ENCODE measurements at regions not wholly inside any gene's neighbourhood (a gene's known extent, or its start where the extent isn't known, plus 50 kb on each side); places are given as distances from the start of the nearest gene placed in this dataset.

- no peak for TF ChIP-seq GATA1 (IDR thresholded peaks at IDR 0.05; ENCODE audit: low read depth, low read length)
- no peak for TF ChIP-seq POLR2A (IDR thresholded peaks at IDR 0.05; ENCODE audit: low read length)
- DNase-seq: no peak
These were observed 268.3 kb upstream of the ARID1B start for GRCh38 chr6:156508923-156509322.

GRCh38 chr6:156508126-156508525, 269.1 kb upstream of the ARID1B start:
- no peak for DNase-seq
- TF ChIP-seq POLR2A (IDR thresholded peaks at IDR 0.05; ENCODE audit: low read length) (no peak), GATA1 (IDR thresholded peaks at IDR 0.05; ENCODE audit: low read depth, low read length) (no peak)

GRCh38 chr6:156507656-156508055, 269.5 kb upstream of the ARID1B start:
- TF ChIP-seq POLR2A (IDR thresholded peaks at IDR 0.05; ENCODE audit: low read length): no peak
- no peak for TF ChIP-seq GATA1 (IDR thresholded peaks at IDR 0.05; ENCODE audit: low read depth, low read length)
- DNase-seq: no peak

- no peak for TF ChIP-seq POLR2A (IDR thresholded peaks at IDR 0.05; ENCODE audit: low read length)
- TF ChIP-seq GATA1 (IDR thresholded peaks at IDR 0.05; ENCODE audit: low read depth, low read length): no peak
- DNase-seq: no peak
These were observed 270.1 kb upstream of the ARID1B start for GRCh38 chr6:156507106-156507505.

GRCh38 chr6:156502969-156503504, 274.1 kb upstream of the ARID1B start:
- DNase-seq: no peak
- no peak for TF ChIP-seq GATA1 (IDR thresholded peaks at IDR 0.05; ENCODE audit: low read depth, low read length)
- TF ChIP-seq POLR2A (IDR thresholded peaks at IDR 0.05; ENCODE audit: low read length): no peak

GRCh38 chr6:156497618-156498017, 279.6 kb upstream of the ARID1B start:
- no peak for DNase-seq
- TF ChIP-seq GATA1 (IDR thresholded peaks at IDR 0.05; ENCODE audit: low read depth, low read length) (no peak), POLR2A (IDR thresholded peaks at IDR 0.05; ENCODE audit: low read length) (no peak)

GRCh38 chr6:156487877-156488276, 289.3 kb upstream of the ARID1B start:
- no peak for DNase-seq
- TF ChIP-seq POLR2A (IDR thresholded peaks at IDR 0.05; ENCODE audit: low read length) (no peak), GATA1 (IDR thresholded peaks at IDR 0.05; ENCODE audit: low read depth, low read length) (no peak)

- no peak for DNase-seq
- TF ChIP-seq POLR2A (IDR thresholded peaks at IDR 0.05; ENCODE audit: low read length) (no peak), GATA1 (IDR thresholded peaks at IDR 0.05; ENCODE audit: low read depth, low read length) (no peak)
These were observed 292.0 kb upstream of the ARID1B start for GRCh38 chr6:156485150-156485549.

GRCh38 chr6:156474507-156475120, 302.6 kb upstream of the ARID1B start:
- DNase-seq: no peak
- TF ChIP-seq GATA1 (IDR thresholded peaks at IDR 0.05; ENCODE audit: low read depth, low read length) (no peak), POLR2A (IDR thresholded peaks at IDR 0.05; ENCODE audit: low read length) (no peak)

GRCh38 chr6:156471000-156471399, 306.2 kb upstream of the ARID1B start:
- DNase-seq: no peak
- TF ChIP-seq GATA1 (IDR thresholded peaks at IDR 0.05; ENCODE audit: low read depth, low read length): no peak
- no peak for TF ChIP-seq POLR2A (IDR thresholded peaks at IDR 0.05; ENCODE audit: low read length)

- no peak for DNase-seq
- no peak for TF ChIP-seq POLR2A (IDR thresholded peaks at IDR 0.05; ENCODE audit: low read length)
- TF ChIP-seq GATA1 (IDR thresholded peaks at IDR 0.05; ENCODE audit: low read depth, low read length): no peak
These were observed 312.9 kb upstream of the ARID1B start for GRCh38 chr6:156464100-156464878.

GRCh38 chr6:156461647-156462046, 315.5 kb upstream of the ARID1B start:
- DNase-seq: no peak
- no peak for TF ChIP-seq POLR2A (IDR thresholded peaks at IDR 0.05; ENCODE audit: low read length)
- no peak for TF ChIP-seq GATA1 (IDR thresholded peaks at IDR 0.05; ENCODE audit: low read depth, low read length)

GRCh38 chr6:156457601-156458000, 319.6 kb upstream of the ARID1B start:
- no peak for DNase-seq
- TF ChIP-seq GATA1 (IDR thresholded peaks at IDR 0.05; ENCODE audit: low read depth, low read length): no peak
- no peak for TF ChIP-seq POLR2A (IDR thresholded peaks at IDR 0.05; ENCODE audit: low read length)

GRCh38 chr6:156455847-156456246, 321.3 kb upstream of the ARID1B start:
- no peak for TF ChIP-seq GATA1 (IDR thresholded peaks at IDR 0.05; ENCODE audit: low read depth, low read length)
- TF ChIP-seq POLR2A (IDR thresholded peaks at IDR 0.05; ENCODE audit: low read length): no peak

GRCh38 chr6:156454867-156455266, 322.3 kb upstream of the ARID1B start:
- TF ChIP-seq POLR2A (IDR thresholded peaks at IDR 0.05; ENCODE audit: low read length): no peak
- TF ChIP-seq GATA1 (IDR thresholded peaks at IDR 0.05; ENCODE audit: low read depth, low read length): no peak
- no peak for DNase-seq

More at GRCh38 chr6:156455847-156456246, 321.3 kb upstream of the ARID1B start:
- no peak for DNase-seq
